ENCODE measurements at regions not wholly inside any gene's neighbourhood (a gene's known extent, or its start where the extent isn't known, plus 50 kb on each side); places are given as distances from the start of the nearest gene placed in this dataset.
"Not testable (repeated sequence)": the region's sequence is repeated elsewhere in the genome, so short reads cannot be mapped to it uniquely, and the experiment has no call there.

DNA sequence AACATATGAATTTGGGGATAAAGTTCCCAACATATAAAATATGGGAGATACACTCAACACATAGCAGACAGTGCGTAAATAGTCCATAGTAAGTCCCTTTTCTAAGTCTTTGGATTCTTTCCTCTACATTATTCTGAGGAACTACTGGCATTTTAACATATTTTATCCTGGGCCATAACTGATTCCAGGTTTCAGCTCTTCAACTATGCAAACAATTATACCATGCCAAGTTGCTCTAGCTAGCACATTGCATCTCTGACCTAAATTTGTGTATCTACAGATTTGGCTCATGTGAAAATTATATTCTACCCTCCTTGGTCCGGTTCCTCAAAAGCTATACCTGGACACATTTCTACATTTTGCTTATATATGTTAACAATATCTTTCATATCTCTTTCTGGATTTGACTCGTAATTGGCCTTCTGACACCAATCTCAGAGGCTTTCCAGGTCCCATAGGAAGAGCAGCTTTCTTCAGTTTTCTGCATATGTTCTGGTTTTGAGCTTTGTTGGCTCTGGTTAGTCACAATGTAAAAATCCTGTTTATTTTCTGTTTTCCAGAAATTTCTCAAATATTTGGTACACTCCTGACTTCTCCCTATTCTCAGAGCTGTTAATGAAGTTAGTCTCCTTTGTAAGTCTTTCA, 305.4 kb downstream of the BMP4 start:
- no peak for DNase-seq

DNA sequence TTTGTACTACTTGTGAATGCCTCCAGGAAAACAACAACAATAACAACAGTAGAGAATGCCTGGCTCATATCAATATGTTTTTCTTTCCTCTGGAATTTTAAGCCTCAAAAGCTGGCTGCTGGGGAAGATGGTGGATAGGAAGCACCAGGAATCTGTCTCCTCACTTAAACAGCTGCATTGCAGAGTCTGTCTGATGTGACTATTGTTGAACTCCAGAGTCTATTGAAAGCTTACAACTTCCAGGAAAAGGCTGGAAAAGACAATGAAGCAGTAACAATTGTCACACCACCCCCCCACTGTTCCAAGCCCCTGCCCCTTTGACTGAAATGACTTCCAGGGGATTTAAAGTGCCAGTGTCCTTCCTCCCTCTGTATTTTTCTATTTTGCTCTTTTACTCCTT, 309.7 kb downstream of the BMP4 start:
- DNase-seq, result no peak

DNA sequence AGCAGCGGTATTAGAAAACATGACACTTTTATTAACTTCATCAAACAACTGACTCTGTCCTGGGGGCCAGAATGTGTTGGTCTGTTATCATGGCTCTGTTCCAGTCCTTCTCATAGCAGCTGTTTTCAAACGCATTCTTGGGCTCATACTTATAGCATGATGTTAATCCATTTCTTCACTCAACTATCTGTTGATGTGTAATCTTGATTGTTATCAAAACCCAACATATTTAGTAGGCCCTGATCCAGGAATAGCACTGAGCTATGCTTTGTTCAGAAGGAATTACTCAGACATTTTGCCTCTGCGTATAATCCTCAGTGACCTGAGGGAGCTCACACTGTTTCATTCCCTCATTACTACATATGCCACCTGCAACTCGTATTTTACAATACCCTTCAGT, 315.9 kb downstream of the BMP4 start:
- no peak for DNase-seq

DNA sequence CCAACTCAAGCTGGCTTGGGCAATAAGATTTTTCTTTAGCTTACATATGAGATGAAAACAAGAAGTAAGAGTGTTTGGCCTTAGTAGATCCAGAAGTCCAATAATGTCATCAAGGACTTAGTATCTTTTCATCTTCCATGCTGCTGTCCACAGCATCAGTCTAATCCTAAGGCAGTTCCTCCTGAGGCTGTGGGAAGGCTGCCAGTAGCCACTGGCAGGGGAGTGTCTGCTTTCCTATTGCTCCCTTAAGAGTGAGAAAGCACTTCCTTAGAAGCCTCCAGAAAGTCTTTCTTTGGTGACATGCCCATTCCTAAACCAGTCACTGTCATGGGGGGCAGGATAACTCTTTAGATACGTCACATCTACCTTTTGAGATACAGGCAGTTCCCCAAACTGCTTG, 317.7 kb downstream of the BMP4 start:
- no peak for DNase-seq

DNA sequence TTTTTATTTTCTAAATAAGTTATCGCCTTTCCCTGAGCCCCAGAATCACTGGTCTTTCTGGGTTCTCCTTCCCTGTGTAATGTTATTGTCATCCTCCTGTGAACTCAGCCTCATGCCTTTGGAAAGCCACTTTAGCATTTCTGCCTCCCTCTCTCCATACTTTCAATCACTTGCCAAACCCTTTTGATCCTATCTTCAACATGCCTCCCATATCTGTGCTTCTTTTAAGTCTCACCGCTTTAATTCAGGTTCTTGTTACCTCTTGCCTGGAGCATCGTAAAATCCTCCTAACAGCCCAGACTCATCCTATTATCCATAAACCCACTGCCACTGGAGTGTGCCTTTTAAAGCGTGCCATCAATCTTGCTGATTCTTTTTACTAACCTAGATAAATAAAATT, 321.8 kb downstream of the BMP4 start:
- no peak for DNase-seq

DNA sequence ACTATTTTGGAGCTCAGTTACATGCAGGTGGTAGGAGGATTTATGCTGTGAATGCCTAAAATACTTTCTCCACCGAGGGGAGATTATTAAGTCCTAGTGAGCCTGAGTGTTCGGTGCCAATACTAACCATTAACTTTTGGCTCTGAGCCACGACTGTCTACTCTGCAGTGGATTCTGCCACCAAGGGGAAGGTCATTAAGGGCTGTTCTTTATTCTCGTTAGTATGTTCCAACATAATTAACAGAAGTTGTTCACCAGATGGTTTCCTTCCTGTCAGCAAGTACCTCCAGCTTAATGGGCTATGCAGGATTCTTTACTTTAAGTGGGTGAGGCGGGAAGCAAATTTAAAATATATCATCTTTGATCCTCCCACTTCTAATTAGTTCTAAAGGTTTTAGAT, 326.3 kb downstream of the BMP4 start:
- DNase-seq, result no peak

DNA sequence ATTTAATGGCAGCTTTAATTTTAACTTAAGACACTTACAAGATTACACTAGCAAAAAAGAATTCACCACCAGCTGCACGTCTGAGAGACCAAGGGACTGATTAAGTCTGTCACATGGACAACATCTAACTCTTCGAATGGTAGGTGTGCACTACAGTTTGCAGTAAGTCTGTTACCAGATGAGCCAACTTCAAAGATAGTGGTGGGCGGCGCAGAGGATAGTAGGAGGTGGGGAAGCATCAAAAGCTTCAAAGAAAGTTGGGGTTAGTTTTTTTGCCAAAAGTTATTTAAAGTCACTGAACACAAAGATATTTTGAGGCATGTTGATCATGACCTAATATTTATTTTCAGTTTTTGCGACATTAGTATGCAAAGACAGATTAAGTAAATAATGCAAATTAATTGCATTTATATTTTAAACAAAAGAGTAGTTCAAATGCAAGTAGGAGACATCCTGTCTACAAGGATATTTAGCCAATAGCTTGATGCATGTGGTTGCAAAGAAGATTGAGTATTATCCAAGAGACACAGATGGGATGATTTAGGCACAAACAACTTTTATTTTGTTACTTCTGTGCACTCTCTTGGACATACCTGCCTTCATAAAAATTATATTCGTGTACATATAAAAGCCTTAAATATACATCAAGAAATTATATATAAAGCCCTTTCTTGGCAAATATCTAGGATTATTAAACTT, 327.7 kb downstream of the BMP4 start:
- no peak for DNase-seq

DNA sequence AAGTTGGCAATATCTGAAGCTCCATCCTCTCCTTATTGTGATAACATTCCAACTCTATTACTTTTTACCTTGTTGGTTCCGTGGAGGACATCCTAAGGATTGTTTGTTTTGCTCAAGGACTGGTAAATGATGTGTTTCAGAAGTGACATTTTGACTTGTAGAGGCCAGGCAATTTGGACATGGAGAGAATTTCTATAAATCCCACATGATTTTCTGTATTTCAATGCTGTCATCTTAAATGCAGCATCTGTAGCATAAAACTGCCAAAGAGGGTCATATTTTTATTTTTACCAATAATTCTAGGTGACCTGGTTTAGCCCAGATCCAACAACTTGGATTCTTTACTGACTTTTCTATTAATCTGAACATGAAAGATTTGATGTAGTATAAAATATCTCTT, 328.4 kb downstream of the BMP4 start:
- no peak for DNase-seq

DNA sequence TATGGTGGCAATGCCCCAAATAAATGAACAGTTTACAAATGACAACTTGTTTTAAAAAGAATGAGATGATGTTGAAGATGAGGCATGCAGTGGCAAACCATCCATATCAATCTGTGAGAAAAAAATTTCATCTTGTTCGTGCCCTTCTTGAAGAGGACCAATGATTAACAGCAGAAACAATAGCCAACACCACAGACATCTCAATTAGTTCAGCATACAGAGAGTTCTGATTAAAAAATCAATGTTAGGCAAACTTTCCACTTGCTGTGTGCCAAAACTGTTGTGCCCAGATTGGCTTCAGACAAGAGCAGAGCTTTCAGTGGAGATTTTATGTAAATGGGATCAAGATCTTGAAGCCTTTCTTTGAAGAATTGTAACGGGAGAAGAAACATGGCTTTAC, 329.9 kb downstream of the BMP4 start:
- no peak for DNase-seq

DNA sequence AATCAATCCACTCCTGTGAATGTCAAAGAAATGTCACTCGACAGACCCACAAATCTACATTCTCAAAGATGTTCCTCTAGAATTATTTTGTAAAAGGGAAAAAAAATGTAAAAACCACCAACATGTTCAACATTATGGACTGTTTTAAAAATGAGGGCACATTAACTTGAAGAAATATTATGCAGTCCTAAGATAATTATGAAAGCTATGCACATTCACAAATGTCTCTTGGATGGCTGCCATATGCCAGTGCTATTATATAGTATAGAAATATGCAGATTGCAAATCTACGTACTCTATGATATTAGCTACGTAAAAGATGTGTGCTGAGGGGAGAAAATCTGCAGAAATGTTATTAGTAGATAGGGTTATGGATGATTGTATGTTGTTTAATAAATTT, 334.2 kb downstream of the BMP4 start:
- no peak for DNase-seq

DNA sequence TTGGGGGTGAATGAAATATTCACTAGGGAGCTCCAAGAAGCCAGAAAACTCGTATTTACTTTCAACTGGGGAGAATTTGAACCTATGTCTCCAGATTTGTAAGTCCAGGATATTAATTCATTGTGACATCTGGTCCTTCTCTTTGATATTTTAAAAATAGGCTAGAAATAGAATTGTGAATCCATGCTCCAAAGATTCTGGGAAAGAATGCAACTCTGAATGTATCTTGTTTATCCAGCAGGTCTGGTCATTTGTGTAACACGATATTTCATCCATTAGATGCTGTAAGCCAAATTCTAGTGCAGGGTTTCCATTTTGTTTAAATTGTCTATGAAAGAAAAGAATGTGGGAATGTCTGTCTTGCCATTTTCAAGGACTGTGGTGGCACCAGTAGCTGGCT, 334.7 kb downstream of the BMP4 start:
- no peak for DNase-seq

DNA sequence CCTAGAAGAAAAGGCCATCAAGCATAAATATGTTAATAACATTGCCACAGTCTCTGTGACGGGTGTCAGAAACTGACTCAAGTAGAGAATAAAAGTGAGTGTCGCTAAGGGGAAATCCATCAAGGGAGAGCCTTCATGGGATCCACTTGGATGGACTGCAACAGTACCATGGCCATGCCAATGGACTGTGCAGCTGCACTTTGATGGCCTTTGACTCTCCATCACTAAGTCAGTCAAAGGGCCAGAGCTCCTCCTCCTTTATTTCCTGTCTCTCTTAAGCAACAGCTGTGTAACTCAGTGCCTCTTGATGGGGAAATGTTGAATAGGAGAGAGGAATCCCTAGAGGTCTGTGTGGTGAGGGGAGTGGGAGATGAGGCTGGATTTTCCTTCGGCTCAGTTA, 335.2 kb downstream of the BMP4 start:
- no peak for DNase-seq

DNA sequence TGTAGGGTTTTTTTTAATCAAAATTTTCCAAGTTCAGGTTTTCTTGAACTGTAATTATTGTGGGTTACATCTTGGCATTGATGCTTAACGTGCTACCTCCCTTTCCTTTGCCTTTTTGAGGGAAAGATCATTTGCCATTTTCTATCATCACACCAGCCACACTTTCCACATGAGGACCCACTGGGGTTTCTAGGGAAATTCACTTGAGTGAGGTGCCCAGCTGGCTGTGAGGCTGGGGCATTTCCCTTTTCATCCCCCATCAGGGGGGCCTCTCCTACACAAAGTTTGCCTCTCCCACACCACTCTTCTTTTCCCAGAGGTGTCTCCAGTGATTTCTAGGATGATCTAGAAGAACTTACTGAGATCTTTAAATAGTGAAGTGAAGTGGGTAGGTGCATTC, 335.7 kb downstream of the BMP4 start:
- no peak for DNase-seq

DNA sequence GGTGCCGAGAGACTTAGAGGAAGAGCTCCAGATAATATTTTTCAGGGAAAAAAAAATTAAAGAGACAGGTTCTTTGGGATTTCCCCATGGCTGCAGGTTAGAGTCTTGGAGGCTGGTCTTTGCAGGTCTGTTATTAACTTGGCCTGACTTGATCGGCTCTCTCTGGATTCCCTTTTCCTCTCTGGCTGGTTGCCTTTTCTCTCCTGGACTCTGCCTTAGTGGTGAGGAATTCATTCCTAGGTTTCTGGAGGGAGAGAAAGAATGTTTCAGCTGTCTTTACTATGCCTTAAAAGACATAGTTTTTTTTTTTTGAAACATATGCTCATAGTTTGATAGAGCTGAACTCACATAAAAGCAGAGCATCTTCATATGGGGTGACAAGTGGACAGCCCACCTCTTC, 336.3 kb downstream of the BMP4 start:
- no peak for DNase-seq

DNA sequence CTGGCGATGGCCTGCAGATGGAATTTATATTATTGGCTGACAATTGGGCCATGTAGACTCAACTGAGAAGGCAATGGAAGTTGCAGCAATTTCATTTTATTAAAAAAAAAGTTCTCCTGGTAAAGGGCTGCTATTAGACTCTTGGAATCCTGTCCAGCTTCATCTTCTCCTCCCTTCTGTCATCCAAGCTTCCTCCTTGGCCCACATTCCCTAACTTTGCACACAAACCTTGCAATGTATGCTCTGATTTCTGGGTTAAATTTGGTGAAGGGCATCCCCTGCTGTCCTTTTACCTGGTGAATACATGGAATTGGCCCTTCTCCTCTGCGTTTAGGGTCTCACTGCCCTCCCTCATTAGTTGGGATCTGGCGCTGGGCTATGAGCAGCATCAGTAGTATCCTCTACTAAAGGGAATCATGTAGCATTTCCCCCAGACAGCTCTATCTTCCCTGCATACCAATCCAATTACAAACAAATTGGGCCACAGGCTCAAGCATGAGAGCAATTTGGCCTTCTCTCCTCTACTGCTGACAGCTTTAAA, 336.9 kb downstream of the BMP4 start:
- DNase-seq, result no peak

DNA sequence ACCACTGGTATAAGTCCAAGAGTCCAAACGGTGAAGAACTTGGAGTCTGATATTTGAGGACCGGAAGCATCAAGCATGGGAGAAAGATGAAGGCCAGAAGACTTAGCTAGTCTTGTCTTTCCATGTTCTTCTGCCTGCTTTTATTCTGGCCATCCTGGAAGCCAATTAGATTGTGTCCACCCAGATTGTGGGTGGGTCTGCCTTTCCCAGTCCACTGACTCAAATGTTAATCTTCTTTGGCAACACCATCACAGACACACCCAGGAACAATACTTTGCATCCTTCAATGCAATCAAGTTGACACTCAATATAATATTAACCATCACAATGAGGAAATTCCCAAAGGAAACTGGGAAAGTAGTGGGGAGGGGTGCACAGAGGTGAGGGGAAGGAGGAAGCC, 340.1 kb downstream of the BMP4 start:
- DNase-seq, result not testable (repeated sequence)

DNA sequence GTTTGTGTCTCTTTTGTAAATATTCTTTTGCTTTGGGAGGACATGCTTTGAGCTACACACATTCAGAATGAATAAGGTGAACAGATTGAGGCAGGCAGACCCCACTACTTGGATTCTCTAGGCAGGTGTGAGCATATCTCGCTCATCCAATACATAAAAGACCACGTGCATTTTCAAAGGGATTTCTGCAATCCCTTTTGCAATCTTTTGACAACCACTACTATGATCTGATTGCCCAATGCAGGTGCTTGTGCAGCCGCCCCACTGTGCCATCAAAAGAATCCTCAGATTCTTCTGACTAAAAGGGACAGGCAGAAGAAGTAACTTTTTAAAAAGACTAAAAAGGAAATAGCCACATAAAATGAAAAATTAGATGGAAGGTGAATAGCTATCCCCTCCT, 341.4 kb downstream of the BMP4 start:
- DNase-seq, result no peak

DNA sequence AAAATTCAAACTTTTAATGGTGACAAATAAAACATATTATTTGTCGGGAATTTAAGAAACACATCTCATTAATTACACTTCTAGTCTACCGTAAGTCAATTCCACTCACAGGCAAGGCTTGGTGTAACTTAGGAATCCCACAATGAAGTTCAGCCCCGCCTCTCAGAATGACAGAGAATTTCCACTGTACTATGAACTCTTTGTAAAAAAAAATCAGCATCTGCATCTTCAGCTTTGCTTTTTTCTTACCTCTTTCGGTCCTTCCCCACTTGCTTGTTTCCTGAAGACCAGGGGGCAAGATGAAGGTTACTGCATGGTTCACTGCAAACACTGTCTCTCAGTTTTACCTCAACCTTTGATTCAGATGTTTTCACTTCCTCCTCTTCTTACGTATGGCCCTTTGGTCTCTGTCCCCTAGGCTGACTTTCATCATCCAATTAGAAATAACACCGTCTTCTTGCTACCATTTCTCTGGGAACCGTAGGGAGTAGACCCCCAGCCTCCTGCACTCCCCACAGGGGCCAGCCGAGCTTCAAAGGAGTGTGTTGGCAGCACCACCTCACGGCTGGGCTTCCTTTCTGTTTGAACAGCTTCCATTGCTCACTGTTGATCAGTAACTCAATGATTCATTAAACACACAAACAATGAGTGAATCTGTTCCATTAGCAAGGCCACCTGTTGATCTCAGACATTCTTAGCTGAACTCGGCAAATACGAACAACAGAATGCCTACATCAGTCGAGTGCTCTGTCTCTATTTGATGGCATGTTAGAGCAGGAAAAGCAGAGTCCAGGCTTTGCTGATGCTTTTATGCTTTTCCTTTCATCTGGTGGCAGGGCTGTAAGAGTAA, 343.0 kb downstream of the BMP4 start:
- no peak for DNase-seq

DNA sequence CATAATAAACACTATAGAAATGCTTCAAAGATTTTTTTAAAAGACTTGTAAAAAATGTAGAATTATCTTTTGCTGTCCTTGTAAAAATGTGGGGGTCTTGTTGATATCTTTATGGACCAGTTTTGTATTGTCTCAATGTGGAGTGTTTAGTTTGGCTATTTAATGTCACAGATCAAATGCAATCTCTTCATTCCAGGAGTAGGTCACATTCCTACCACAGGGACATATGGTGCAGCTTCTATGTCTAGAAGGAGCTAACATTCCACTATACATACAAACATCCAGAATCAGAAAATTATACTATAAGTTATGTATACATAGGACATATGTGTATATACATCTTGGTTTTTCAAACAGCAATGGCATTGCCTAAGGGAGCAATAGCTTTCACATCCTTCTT, 345.7 kb downstream of the BMP4 start:
- DNase-seq, result no peak

DNA sequence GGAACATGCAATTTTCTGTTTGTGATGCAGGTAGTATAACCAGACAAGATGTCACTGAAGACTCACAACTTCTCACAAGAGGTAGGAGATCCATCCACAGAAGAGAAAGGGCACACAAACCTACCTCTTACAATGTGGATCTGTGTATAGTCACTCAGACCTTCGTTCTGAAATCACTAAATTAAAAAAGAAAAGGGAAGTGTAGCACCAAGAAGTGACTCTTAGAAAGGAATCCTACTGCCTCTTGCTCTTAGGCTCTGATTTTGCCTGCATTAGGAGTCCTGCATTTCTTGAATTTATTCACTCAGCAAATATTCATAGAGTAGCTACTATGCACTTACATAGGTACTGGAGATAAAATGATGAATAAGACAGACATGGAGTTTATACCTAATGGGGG, 347.6 kb downstream of the BMP4 start:
- DNase-seq, result no peak

DNA sequence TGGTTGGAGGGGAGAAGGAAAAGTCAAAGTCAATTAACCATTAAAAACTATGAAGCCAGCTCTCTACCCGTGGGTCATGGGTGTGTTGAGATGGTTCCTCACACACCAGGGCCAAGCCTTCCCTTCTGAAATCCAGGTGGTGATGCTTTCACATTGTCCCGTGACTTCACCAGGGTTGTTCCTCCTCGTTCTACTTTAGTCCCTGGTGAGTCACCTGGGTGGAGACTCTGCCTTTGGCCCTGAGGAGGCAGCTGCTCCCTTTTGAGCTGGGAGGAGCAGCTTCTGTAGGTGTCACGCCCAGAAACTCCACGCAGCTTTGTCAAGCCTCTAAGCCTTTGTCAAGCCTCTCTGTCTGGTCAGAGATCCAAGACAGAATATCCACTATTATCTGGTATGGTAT, 348.3 kb downstream of the BMP4 start:
- DNase-seq, result no peak

DNA sequence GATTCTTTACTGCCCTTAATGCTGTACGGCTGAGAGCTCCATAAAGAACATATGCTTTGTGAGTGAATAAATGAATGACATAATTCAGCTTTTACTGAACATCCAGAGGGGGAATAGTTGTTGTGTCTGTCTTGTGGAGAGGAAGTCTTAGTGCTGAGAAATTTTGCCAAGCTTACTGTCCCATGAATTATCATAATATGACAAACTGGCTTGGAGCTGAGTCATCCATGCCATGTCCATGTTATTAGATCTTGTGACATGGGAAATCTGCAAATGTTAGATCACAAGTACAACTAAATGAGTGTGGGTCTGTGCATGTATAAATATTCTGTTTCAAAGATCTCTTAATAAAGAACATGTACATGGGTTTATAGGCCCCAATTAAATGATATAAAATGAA, 350.4 kb downstream of the BMP4 start:
- DNase-seq, result no peak

DNA sequence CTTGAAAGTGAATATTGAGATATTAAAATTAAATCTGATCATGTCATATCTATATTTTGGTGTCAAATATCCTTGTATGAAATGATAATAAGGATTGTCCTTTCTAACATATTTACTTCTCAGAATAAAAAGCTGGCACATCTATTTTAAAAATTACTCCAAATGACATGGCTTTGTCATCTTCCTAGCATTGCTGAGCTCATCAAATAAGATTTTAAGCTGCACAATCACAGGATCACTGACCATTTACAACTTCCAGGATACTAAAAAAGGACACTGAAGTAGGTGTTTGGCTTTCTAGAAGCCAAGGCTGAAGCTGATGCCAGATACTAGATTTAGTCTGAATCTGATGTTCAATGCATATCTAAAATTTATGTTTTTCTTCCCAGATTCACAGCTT, 351.1 kb downstream of the BMP4 start:
- no peak for DNase-seq

DNA sequence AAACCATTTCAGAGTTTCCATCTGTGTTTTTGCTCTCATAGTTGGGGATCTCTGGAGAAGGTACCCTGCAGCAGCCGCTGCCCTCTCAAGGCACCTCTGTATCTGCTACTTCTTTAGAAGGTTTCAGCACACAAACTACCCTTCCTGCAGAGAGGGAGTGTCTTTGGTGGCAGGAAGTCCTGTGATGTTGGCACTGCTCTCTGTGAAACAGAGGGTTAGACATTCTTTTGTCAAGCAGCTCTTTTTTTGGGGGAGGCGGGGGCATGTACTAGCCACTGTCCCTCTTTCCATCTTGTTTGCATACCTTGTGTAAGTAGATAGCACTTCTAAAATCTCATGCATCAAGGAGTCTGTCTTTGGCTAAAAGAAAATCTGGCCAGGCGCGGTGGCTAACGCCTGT, 352.6 kb downstream of the BMP4 start:
- no peak for DNase-seq

All from effector CD8-positive, alpha-beta T cell (primary cell).